SK-N-SH (cell line): ENCODE measurements at regions not wholly inside any gene's neighbourhood (a gene's known extent, or its start where the extent isn't known, plus 50 kb on each side); places are given as distances from the start of the nearest gene placed in this dataset.

ENCODE experiments used
- CTCF ChIA-PET: fragments of 300-600, 350-600 bp; formaldehyde crosslinking; extraction: SDS; loops from one replicate; lab custom pipeline; 2021; lab: Yijun Ruan, JAX
- POLR2A ChIA-PET: fragments of 350-600 bp; sonication (Branson Sonifier 250); formaldehyde crosslinking; extraction: SDS; loops from one replicate; lab custom pipeline; 2020; ENCODE audit warnings: antibody characterized with exemption, inconsistent platforms; lab: Yijun Ruan, JAX
- DNase-seq: peaks from one replicate; pipeline ENCODE4 v3.0.0; 2012
- H2AFZ ChIP-seq: fragments of 200-600 bp; sonication (generic); 2 replicates; pipeline ENCODE4 v1.8.1; 2016; ENCODE audit warnings: antibody characterized with exemption, mild to moderate bottlenecking, low read depth
- H3F3A ChIP-seq: fragments of 200-600 bp; sonication (generic); replicated peaks from 2 replicates; pipeline ENCODE3; 2016; ENCODE audit warnings: antibody characterized with exemption, mild to moderate bottlenecking; ENCODE audit not compliant: insufficient read depth
- H3K27ac ChIP-seq, 2 experiments: fragments of 200-500 bp in 1 of 2; fragments of 200-600 bp in 1 of 2; sonication (Bioruptor generic) in 1 of 2; sonication (generic), shearing (Covaris generic) in 1 of 2; 2 replicates each; pipeline versions ENCODE4 v1.5.1 to v1.6.1; 2014 to 2016; ENCODE audit warnings: low read depth in 2 of 2, inconsistent platforms in 1 of 2, low read length in 1 of 2, mild to moderate bottlenecking in 1 of 2, mixed read lengths in 1 of 2
- H3K27me3 ChIP-seq: fragments of 200-600 bp; sonication (generic), shearing (Covaris generic); 2 replicates; pipeline ENCODE4 v1.6.1; 2016; ENCODE audit warnings: mixed run types; ENCODE audit not compliant: insufficient read depth
- H3K36me3 ChIP-seq, 2 experiments: fragments of 200-500 bp in 1 of 2; fragments of 200-600 bp in 1 of 2; sonication (Bioruptor generic) in 1 of 2; sonication (generic) in 1 of 2; replicated peaks in 1 of 2; 2 replicates each; pipeline versions ENCODE3 to v1.5.1; 2014 to 2016; ENCODE audit warnings: low read length in 1 of 2, mild to moderate bottlenecking in 1 of 2; ENCODE audit not compliant: insufficient read depth in 2 of 2, control insufficient read depth in 1 of 2
- H3K4me1 ChIP-seq, 2 experiments: fragments of 200-500 bp in 1 of 2; fragments of 200-600 bp in 1 of 2; sonication (Bioruptor generic) in 1 of 2; sonication (generic), shearing (Covaris generic) in 1 of 2; 2 replicates each; pipeline versions ENCODE4 v1.5.1 to v1.6.1; 2014 to 2016; ENCODE audit warnings: low read depth in 1 of 2, low read length in 1 of 2, mixed run types in 1 of 2; ENCODE audit not compliant: insufficient read depth in 2 of 2, control insufficient read depth in 1 of 2
- H3K4me2 ChIP-seq: fragments of 200-600 bp; sonication (generic), shearing (Covaris generic); 2 replicates; pipeline ENCODE4 v1.6.1; 2017; ENCODE audit warnings: mixed run types
- H3K4me3 ChIP-seq, 2 experiments: fragments of 200-500 bp in 1 of 2; fragments of 200-600 bp in 1 of 2; sonication (Bioruptor generic) in 1 of 2; sonication (generic), shearing (Covaris generic) in 1 of 2; 2 replicates each; pipeline versions ENCODE4 v1.5.1 to v1.8.1; 2014 to 2016; ENCODE audit warnings: low read depth in 2 of 2, inconsistent platforms in 1 of 2, low read length in 1 of 2, mild to moderate bottlenecking in 1 of 2, mixed read lengths in 1 of 2, moderate library complexity in 1 of 2
- H3K79me2 ChIP-seq: fragments of 200-600 bp; sonication (generic); 2 replicates; pipeline ENCODE4 v1.8.1; 2017; ENCODE audit warnings: mild to moderate bottlenecking; ENCODE audit not compliant: insufficient read depth
- H3K9ac ChIP-seq: fragments of 200-600 bp; sonication (generic); 2 replicates; pipeline ENCODE4 v1.6.1; 2017; ENCODE audit warnings: mixed run types
- H3K9me2 ChIP-seq: fragments of 200-600 bp; sonication (generic); 2 replicates; pipeline ENCODE4 v1.6.1; 2017; ENCODE audit warnings: mixed run types
- H3K9me3 ChIP-seq: fragments of 200-600 bp; sonication (generic); 2 replicates; pipeline ENCODE4 v1.6.1; 2017; ENCODE audit warnings: mixed run types, mild to moderate bottlenecking, moderate library complexity
- H4K20me1 ChIP-seq: fragments of 200-600 bp; sonication (generic); 2 replicates; pipeline ENCODE4 v1.6.1; 2017; ENCODE audit warnings: mild to moderate bottlenecking, mixed run types; ENCODE audit not compliant: insufficient read depth
- EP300 ChIP-seq, 2 experiments: IDR thresholded peaks; 2 replicates each; pipeline versions ENCODE4 v1.4.0 to v1.6.1; 2012; ENCODE audit warnings: borderline replicate concordance in 1 of 2, low read depth in 1 of 2, low read length in 1 of 2
- FOSL2 ChIP-seq: IDR thresholded peaks from 2 replicates; pipeline ENCODE4 v1.4.0; 2012; ENCODE audit warnings: low read depth, mild to moderate bottlenecking, moderate library complexity, borderline replicate concordance
- FOXJ3 ChIP-seq: sonication (generic); formaldehyde crosslinking; IDR thresholded peaks from 2 replicates; pipeline ENCODE4 v1.5.1; 2020; ENCODE audit warnings: mild to moderate bottlenecking, missing genetic modification reagents
- FOXM1 ChIP-seq: IDR thresholded peaks from 2 replicates; pipeline ENCODE4 v1.4.0; 2012; ENCODE audit warnings: low read depth, mild to moderate bottlenecking
- GABPA ChIP-seq: IDR thresholded peaks from 2 replicates; pipeline ENCODE4 v1.4.0; 2012; ENCODE audit warnings: low read depth, mild to moderate bottlenecking
- GATA2 ChIP-seq: sonication (generic); formaldehyde crosslinking; IDR thresholded peaks from 2 replicates; pipeline ENCODE4 v1.5.0; 2020; ENCODE audit warnings: mild to moderate bottlenecking, missing genetic modification reagents
- MXI1 ChIP-seq: IDR thresholded peaks from 2 replicates; pipeline ENCODE4 v1.6.1; 2012; ENCODE audit warnings: mild to moderate bottlenecking, low read depth, low read length, improper control_type of control experiment
- SIN3A ChIP-seq: IDR thresholded peaks from 2 replicates; pipeline ENCODE4 v1.6.1; 2012; ENCODE audit warnings: low read depth, mild to moderate bottlenecking, low read length, moderate library complexity, borderline replicate concordance
- SMC3 ChIP-seq: IDR thresholded peaks from 2 replicates; pipeline ENCODE4 v1.6.1; 2012; ENCODE audit warnings: low read depth, low read length, improper control_type of control experiment
- TEAD4 ChIP-seq: IDR thresholded peaks from 2 replicates; pipeline ENCODE4 v1.4.0; 2012; ENCODE audit warnings: mild to moderate bottlenecking, borderline replicate concordance; ENCODE audit not compliant: insufficient read depth
- YY1 ChIP-seq: IDR thresholded peaks from 2 replicates; pipeline ENCODE4 v1.4.0; 2012; ENCODE audit warnings: low read depth, mild to moderate bottlenecking
- WGBS: methylation state at CpG from one replicate; pipeline ENCODE4 v1.1.6; 2017; ENCODE audit warnings: low lambda C conversion rate; 5-methylcytosine and 5-hydroxymethylcytosine counted together
- TF ChIP-seq, protein P1 (sequence below): fragments of 150-350 bp; IDR thresholded peaks from 2 replicates; pipeline ENCODE4 v1.6.1; 2017; ENCODE audit warnings: antibody characterized with exemption, low read length, low read depth, borderline replicate concordance
- TF ChIP-seq, protein P2 (sequence below): fragments of 150-350 bp; IDR thresholded peaks from 2 replicates; pipeline ENCODE4 v1.6.1; 2016; ENCODE audit warnings: mild to moderate bottlenecking, low read depth, low read length
- TF ChIP-seq, protein P3 (sequence below): IDR thresholded peaks from 2 replicates; pipeline ENCODE4; 2012

DNA sequence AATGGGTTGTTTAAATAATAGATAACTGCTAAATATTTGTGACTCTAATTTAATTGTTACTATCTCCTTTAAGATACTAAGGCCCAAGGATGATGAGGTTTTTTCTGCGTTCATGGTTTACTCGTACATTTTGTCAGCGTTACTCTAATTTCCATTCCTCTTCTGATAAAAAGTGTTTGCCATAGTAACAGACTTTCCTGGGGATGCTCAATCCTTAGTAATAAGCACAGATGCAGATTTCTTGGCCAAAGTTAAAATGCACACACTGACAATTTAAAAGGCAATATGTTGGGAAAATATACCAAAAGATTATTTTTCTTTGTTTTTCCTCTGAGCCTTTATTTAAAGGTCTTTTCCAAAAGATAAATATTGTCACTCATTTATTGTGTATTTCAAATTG lies 149.6 kb downstream of the IRS2 start:
- no peak overlapping the region for H2AFZ ChIP-seq
- H3K27ac ChIP-seq, result no peak overlapping the region
- TF ChIP-seq YY1 (no peak), FOXM1 (no peak), GABPA (no peak)
- TF ChIP-seq, protein P1, sequence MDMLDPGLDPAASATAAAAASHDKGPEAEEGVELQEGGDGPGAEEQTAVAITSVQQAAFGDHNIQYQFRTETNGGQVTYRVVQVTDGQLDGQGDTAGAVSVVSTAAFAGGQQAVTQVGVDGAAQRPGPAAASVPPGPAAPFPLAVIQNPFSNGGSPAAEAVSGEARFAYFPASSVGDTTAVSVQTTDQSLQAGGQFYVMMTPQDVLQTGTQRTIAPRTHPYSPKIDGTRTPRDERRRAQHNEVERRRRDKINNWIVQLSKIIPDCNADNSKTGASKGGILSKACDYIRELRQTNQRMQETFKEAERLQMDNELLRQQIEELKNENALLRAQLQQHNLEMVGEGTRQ, result no peak
- TF ChIP-seq, all 33 proteins: peak for 0
- DNase-seq, result no peak
- H3K9me3 ChIP-seq, result no peaks in the 10 kb centered on the region
- no peaks in the 10 kb centered on the region; a peak in 2 of 4 replicates for H3K4me1 ChIP-seq
- H3K9ac ChIP-seq, result no peak overlapping the region
- H3K9me2 ChIP-seq, result no peaks in the 10 kb centered on the region
- WGBS, result 94% methylated on average over 3 of the region's 3 CpGs
- no peaks in the 10 kb centered on the region for H3K27me3 ChIP-seq
- ChIA-PET CTCF (interaction anchor here (1.0 to 2.0 kb wide), 2 partner anchors 10 to 204 kb away, joined by 3 to 4 read pairs; no protein-coding TSS in a partner anchor), POLR2A (no interaction called here)
- no peaks in the 10 kb centered on the region for H3K79me2 ChIP-seq
- no peaks in the 10 kb centered on the region for H3K36me3 ChIP-seq
- H3F3A ChIP-seq, result no peaks in the 10 kb centered on the region
- H4K20me1 ChIP-seq, result no peaks in the 10 kb centered on the region
- no peak overlapping the region for H3K4me3 ChIP-seq
- no peak overlapping the region for H3K4me2 ChIP-seq

DNA sequence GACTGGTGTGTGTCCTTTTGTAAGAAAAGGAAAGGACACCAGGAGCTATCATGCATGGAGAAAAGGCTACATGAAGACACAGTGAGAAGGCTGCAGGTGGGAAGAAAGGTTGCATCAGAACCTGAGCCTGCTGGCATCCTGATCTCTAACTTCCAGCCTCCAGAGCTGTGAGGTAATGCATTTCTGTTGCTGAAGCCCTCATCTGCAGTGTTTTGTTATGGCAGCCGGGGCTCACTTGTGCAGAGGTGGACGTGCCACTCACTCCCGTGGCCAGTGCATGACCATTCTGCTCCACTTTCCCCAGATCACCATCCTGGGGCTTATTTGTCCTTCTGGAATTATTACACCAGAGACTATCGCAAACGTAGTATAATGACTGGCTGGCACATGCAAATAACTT lies 155.3 kb downstream of the IRS2 start:
- Histone ChIP-seq H3K9ac (no peak overlapping the region), H3K9me3 (no peaks in the 10 kb centered on the region), H3K27ac (no peak overlapping the region)
- WGBS, result 85% methylated on average over 5 of the region's 5 CpGs
- TF ChIP-seq, protein P1, result no peak
- TF ChIP-seq MXI1, result no peak
- TF ChIP-seq, protein P2, sequence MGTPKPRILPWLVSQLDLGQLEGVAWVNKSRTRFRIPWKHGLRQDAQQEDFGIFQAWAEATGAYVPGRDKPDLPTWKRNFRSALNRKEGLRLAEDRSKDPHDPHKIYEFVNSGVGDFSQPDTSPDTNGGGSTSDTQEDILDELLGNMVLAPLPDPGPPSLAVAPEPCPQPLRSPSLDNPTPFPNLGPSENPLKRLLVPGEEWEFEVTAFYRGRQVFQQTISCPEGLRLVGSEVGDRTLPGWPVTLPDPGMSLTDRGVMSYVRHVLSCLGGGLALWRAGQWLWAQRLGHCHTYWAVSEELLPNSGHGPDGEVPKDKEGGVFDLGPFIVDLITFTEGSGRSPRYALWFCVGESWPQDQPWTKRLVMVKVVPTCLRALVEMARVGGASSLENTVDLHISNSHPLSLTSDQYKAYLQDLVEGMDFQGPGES, result no peak
- no peak for TF ChIP-seq FOXM1
- TF ChIP-seq, protein P3, sequence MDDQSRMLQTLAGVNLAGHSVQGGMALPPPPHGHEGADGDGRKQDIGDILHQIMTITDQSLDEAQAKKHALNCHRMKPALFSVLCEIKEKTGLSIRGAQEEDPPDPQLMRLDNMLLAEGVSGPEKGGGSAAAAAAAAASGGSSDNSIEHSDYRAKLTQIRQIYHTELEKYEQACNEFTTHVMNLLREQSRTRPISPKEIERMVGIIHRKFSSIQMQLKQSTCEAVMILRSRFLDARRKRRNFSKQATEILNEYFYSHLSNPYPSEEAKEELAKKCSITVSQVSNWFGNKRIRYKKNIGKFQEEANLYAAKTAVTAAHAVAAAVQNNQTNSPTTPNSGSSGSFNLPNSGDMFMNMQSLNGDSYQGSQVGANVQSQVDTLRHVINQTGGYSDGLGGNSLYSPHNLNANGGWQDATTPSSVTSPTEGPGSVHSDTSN, result no peak
- TF ChIP-seq FOSL2, result no peak
- no peak for TF ChIP-seq SIN3A
- no peak for TF ChIP-seq EP300 (IDR thresholded peaks at IDR 0.05; ENCODE audit: borderline replicate concordance in 1 of 2, low read depth in 1 of 2, low read length in 1 of 2)
- TF ChIP-seq SMC3, result no peak
- TF ChIP-seq TEAD4, result no peak
- TF ChIP-seq YY1, result no peak
- TF ChIP-seq FOXJ3 (CRISPR knock-in tag), result no peak
- no peak for TF ChIP-seq GATA2 (CRISPR knock-in tag)
- TF ChIP-seq, all 33 proteins: peak for 0
- CTCF ChIA-PET, result interaction anchor here (1.0 kb wide), 1 partner anchor 21 kb away, joined by 3 read pairs; no protein-coding TSS in a partner anchor
- POLR2A ChIA-PET, result no interaction called here
- no peak for DNase-seq
- Histone ChIP-seq H3K4me3 (no peak overlapping the region), H3F3A (no peaks in the 10 kb centered on the region), H3K9me2 (no peaks in the 10 kb centered on the region), H3K4me1 (peaks cover 0 to 4% of the 10 kb centered on the region in 2 experiments; a peak in 2 of 4 replicates), H3K27me3 (no peaks in the 10 kb centered on the region), H2AFZ (no peak overlapping the region), H3K4me2 (no peak overlapping the region), H3K36me3 (no peaks in the 10 kb centered on the region), H4K20me1 (no peaks in the 10 kb centered on the region), H3K79me2 (no peaks in the 10 kb centered on the region)
